HepG2 (cell line): ENCODE measurements at regions not wholly inside any gene's neighbourhood (a gene's known extent, or its start where the extent isn't known, plus 50 kb on each side); places are given as distances from the start of the nearest gene placed in this dataset.

Experiments
- CCAR2 ChIP-seq: fragments of 200-400 bp; formaldehyde crosslinking; optimal IDR thresholded peaks from 2 replicates; pipeline ENCODE3; 2018; ENCODE audit warnings: low read depth, mild to moderate bottlenecking, low read length, moderate library complexity
- ELF4 ChIP-seq: sonication (generic); formaldehyde crosslinking; IDR thresholded peaks from 2 replicates; pipeline ENCODE4 v1.5.0; 2020; ENCODE audit warnings: missing genetic modification reagents, mild to moderate bottlenecking, moderate library complexity, borderline replicate concordance
- EP300 ChIP-seq, 3 experiments: sonication (generic) in 1 of 3; formaldehyde crosslinking in 1 of 3; IDR thresholded peaks; 2 replicates each; pipeline versions ENCODE4 v1.5.1 to v1.6.1; 2011 to 2020; ENCODE audit warnings: low read depth in 2 of 3, low read length in 2 of 3, borderline replicate concordance in 1 of 3, improper control_type of control experiment in 1 of 3, mild to moderate bottlenecking in 1 of 3, missing genetic modification reagents in 1 of 3, moderate library complexity in 1 of 3
- EZH2 ChIP-seq: conservative IDR thresholded peaks from 2 replicates; pipeline ENCODE4 v1.6.1; 2012; ENCODE audit warnings: mild to moderate bottlenecking, low read depth, low read length, moderate library complexity
- NR2C2 ChIP-seq: sonication (generic); formaldehyde crosslinking; IDR thresholded peaks from 2 replicates; pipeline ENCODE4 v1.4.0; 2020; ENCODE audit warnings: missing genetic modification reagents, mild to moderate bottlenecking, moderate library complexity, borderline replicate concordance
- U2AF1 ChIP-seq: fragments of 200-400 bp; formaldehyde crosslinking; optimal IDR thresholded peaks from 2 replicates; pipeline ENCODE3; 2017; ENCODE audit warnings: mild to moderate bottlenecking, low read depth, low read length
- ZNF143 ChIP-seq: sonication (generic); formaldehyde crosslinking; IDR thresholded peaks from 2 replicates; pipeline ENCODE4 v1.4.0; 2020; ENCODE audit warnings: missing genetic modification reagents
- TF ChIP-seq, protein P1 (sequence below): sonication (generic); formaldehyde crosslinking; IDR thresholded peaks from 2 replicates; pipeline ENCODE4 v1.5.0; 2020; ENCODE audit warnings: mild to moderate bottlenecking, missing genetic modification reagents, moderate library complexity

DNA sequence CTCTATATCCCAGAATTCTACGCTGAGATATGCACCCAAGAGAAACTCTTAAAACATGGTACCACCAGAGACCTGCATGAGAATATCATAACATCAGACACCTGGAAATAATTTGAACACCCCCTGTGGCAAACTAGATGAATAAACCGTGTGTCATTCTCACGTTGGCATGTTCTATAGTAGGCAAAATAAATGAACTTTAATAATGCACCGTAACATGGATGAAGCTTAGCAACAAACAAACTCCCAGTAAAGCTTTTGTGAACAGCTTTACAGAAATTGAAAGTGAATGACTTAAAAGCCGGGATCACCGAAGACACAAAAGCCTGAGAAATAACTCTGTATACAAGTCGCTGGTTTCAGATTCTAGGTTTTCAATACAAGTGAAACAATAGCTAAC, 1166.8 kb upstream of the CITED2 start:
- TF ChIP-seq, protein P1, sequence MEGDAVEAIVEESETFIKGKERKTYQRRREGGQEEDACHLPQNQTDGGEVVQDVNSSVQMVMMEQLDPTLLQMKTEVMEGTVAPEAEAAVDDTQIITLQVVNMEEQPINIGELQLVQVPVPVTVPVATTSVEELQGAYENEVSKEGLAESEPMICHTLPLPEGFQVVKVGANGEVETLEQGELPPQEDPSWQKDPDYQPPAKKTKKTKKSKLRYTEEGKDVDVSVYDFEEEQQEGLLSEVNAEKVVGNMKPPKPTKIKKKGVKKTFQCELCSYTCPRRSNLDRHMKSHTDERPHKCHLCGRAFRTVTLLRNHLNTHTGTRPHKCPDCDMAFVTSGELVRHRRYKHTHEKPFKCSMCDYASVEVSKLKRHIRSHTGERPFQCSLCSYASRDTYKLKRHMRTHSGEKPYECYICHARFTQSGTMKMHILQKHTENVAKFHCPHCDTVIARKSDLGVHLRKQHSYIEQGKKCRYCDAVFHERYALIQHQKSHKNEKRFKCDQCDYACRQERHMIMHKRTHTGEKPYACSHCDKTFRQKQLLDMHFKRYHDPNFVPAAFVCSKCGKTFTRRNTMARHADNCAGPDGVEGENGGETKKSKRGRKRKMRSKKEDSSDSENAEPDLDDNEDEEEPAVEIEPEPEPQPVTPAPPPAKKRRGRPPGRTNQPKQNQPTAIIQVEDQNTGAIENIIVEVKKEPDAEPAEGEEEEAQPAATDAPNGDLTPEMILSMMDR = no peak
- TF ChIP-seq EP300 (IDR thresholded peaks at IDR 0.05; ENCODE audit: low read depth in 2 of 2, low read length in 2 of 2) (no peak), EP300 (CRISPR knock-in tag; IDR thresholded peaks at IDR 0.05; ENCODE audit: borderline replicate concordance) (no peak), NR2C2 (no peak), ELF4 (no peak), CCAR2 (no peak), U2AF1 (no peak), EZH2 (no peak), ZNF143 (no peak)
